Ishikawa (cell line): ENCODE measurements at regions not wholly inside any gene's neighbourhood (a gene's known extent, or its start where the extent isn't known, plus 50 kb on each side); places are given as distances from the start of the nearest gene placed in this dataset.

Experiments
- CEBPB ChIP-seq: IDR thresholded peaks from 2 replicates; pipeline ENCODE4 v1.6.1; 2012
- CREB1 ChIP-seq: IDR thresholded peaks from 2 replicates; pipeline ENCODE4 v1.6.1; 2012; ENCODE audit warnings: low read depth
- NFIC ChIP-seq: IDR thresholded peaks from 2 replicates; pipeline ENCODE4 v1.6.1; 2012
- RAD21 ChIP-seq: IDR thresholded peaks from 2 replicates; pipeline ENCODE4 v1.6.1; 2012; ENCODE audit warnings: low read depth
- YY1 ChIP-seq: IDR thresholded peaks from 2 replicates; pipeline ENCODE4 v1.6.1; 2012; ENCODE audit warnings: low read depth
- TF ChIP-seq, protein P1 (sequence below): IDR thresholded peaks from 2 replicates; pipeline ENCODE4 v1.6.1; 2012
- TF ChIP-seq, protein P2 (sequence below): IDR thresholded peaks from 2 replicates; pipeline ENCODE4 v1.6.1; 2012

DNA sequence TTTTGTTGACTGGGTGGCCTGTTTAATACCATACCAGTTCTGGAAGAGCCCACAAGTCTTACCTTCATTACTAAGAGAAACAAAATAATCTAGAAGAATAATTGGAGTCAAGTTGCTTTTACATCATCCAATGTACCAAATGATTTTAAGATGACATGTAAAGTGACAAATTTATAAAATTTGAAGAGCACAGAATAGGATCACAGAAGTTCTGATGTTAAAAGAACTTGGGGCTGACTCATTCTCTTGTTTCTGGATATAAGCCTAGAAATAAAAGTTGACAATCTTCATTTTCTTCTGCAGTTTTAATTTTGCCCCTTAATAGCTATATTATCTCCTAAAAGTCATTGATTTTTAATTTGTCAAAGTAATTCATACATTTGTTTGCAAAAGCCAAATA is 317.5 kb upstream of the MARCKS start:
- TF ChIP-seq, protein P1, sequence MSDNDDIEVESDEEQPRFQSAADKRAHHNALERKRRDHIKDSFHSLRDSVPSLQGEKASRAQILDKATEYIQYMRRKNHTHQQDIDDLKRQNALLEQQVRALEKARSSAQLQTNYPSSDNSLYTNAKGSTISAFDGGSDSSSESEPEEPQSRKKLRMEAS: no peak
- no peak for TF ChIP-seq CREB1
- TF ChIP-seq RAD21: no peak
- TF ChIP-seq, protein P2, sequence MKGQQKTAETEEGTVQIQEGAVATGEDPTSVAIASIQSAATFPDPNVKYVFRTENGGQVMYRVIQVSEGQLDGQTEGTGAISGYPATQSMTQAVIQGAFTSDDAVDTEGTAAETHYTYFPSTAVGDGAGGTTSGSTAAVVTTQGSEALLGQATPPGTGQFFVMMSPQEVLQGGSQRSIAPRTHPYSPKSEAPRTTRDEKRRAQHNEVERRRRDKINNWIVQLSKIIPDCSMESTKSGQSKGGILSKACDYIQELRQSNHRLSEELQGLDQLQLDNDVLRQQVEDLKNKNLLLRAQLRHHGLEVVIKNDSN: no peak
- TF ChIP-seq CEBPB: no peak
- no peak for TF ChIP-seq NFIC
- TF ChIP-seq YY1: no peak
